GM23338 (cell line): ENCODE measurements at regions not wholly inside any gene's neighbourhood (a gene's known extent, or its start where the extent isn't known, plus 50 kb on each side); places are given as distances from the start of the nearest gene placed in this dataset.

Experiments
- ATAC-seq: fragments of 200-7000 bp; cut with Tn5 transposase; 3 replicates; pipeline ENCODE4 v1.9.1; 2020
- DNase-seq: peaks from one replicate; pipeline ENCODE4 v3.0.0-alpha.2; 2015; ENCODE audit warnings: low spot score
- H2AFZ ChIP-seq: fragments of 200-600 bp; sonication (generic); 2 replicates; pipeline ENCODE4 v1.8.0; 2016; ENCODE audit warnings: antibody characterized with exemption, mild to moderate bottlenecking, moderate library complexity
- H3F3A ChIP-seq: fragments of 200-600 bp; sonication (generic); replicated peaks from 2 replicates; pipeline ENCODE4 v1.8.0; 2017; ENCODE audit warnings: antibody characterized with exemption, mixed run types, low read depth
- H3K27ac ChIP-seq: fragments of 200-600 bp; sonication (generic); 2 replicates; pipeline ENCODE4 v1.6.1; 2016; ENCODE audit warnings: low read depth
- H3K27me3 ChIP-seq: fragments of 200-600 bp; sonication (generic); 2 replicates; pipeline ENCODE4 v1.8.0; 2016; ENCODE audit warnings: mild to moderate bottlenecking, mixed run types, moderate library complexity; ENCODE audit not compliant: insufficient read depth
- H3K36me3 ChIP-seq: fragments of 200-600 bp; sonication (generic); 2 replicates; pipeline ENCODE4 v1.8.0; 2016; ENCODE audit warnings: mild to moderate bottlenecking; ENCODE audit not compliant: insufficient read depth
- H3K4me1 ChIP-seq: fragments of 200-600 bp; sonication (generic); 2 replicates; pipeline ENCODE4 v1.8.0; 2016; ENCODE audit warnings: mild to moderate bottlenecking, moderate library complexity; ENCODE audit not compliant: insufficient read depth
- H3K4me2 ChIP-seq: fragments of 200-600 bp; sonication (generic); 2 replicates; pipeline ENCODE4 v1.7.1; 2017; ENCODE audit warnings: mixed run types
- H3K4me3 ChIP-seq: fragments of 200-600 bp; sonication (generic); 2 replicates; pipeline ENCODE4 v1.6.1; 2016; ENCODE audit warnings: mixed run types
- H3K79me2 ChIP-seq: fragments of 200-600 bp; sonication (generic); replicated peaks from 2 replicates; pipeline ENCODE4 v1.8.0; 2017; ENCODE audit warnings: mild to moderate bottlenecking; ENCODE audit not compliant: insufficient read depth
- H3K9me2 ChIP-seq: fragments of 200-600 bp; sonication (generic); 2 replicates; pipeline ENCODE4 v1.8.0; 2017; ENCODE audit not compliant: insufficient read depth
- H4K20me1 ChIP-seq: fragments of 200-600 bp; sonication (generic); replicated peaks from 2 replicates; pipeline ENCODE4 v1.8.0; 2017; ENCODE audit warnings: mild to moderate bottlenecking; ENCODE audit not compliant: insufficient read depth
- H3K27ac Mint-ChIP-seq: 2 replicates; pipeline ENCODE4 v1.8.0; 2020; ENCODE audit warnings: inconsistent platforms, mild to moderate bottlenecking, moderate library complexity, mixed read lengths
- H3K27me3 Mint-ChIP-seq: 3 replicates; pipeline ENCODE4 v1.8.0; 2022; ENCODE audit warnings: low read depth, mild to moderate bottlenecking, moderate library complexity, mixed read lengths, inconsistent platforms; ENCODE audit not compliant: insufficient read depth, poor library complexity
- H3K36me3 Mint-ChIP-seq: 3 replicates; pipeline ENCODE4 v1.8.0; 2021; ENCODE audit warnings: low read depth, mild to moderate bottlenecking, inconsistent platforms, moderate library complexity, mixed read lengths
- H3K4me1 Mint-ChIP-seq: 3 replicates; pipeline ENCODE4 v1.8.0; 2020; ENCODE audit warnings: mild to moderate bottlenecking, inconsistent platforms, mixed read lengths
- H3K4me3 Mint-ChIP-seq: 3 replicates; pipeline ENCODE4 v1.8.0; 2021; ENCODE audit warnings: moderate library complexity, mild to moderate bottlenecking, inconsistent platforms, mixed read lengths
- H3K9me3 Mint-ChIP-seq: 3 replicates; pipeline ENCODE4 v1.8.0; 2020; ENCODE audit warnings: moderate library complexity, mild to moderate bottlenecking, inconsistent platforms, mixed read lengths
- CTCF ChIP-seq, 2 experiments: fragments of 200-600 bp in 1 of 2; sonication (generic) in 1 of 2; conservative IDR thresholded peaks; 2 replicates each; pipeline versions ENCODE4 v1.5.1 to v1.6.1; 2016 to 2017; ENCODE audit warnings: antibody characterized with exemption in 2 of 2, low read depth in 2 of 2, mild to moderate bottlenecking in 2 of 2, moderate library complexity in 1 of 2
- ETS1 ChIP-seq: IDR thresholded peaks from 2 replicates; pipeline ENCODE4 v1.6.1; 2016; ENCODE audit warnings: antibody characterized with exemption
- JUNB ChIP-seq: IDR thresholded peaks from one replicate; pipeline ENCODE4 v1.6.1; 2016; ENCODE audit warnings: antibody characterized with exemption; ENCODE audit not compliant: unreplicated experiment
- NANOG ChIP-seq: IDR thresholded peaks from 2 replicates; pipeline ENCODE4 v1.6.1; 2016; ENCODE audit warnings: antibody characterized with exemption, borderline replicate concordance
- STAT1 ChIP-seq: IDR thresholded peaks from one replicate; pipeline ENCODE4 v1.6.1; 2016; ENCODE audit warnings: antibody characterized with exemption; ENCODE audit not compliant: unreplicated experiment
- ZNF114 ChIP-seq: fragments of 250-450 bp; sonication (Bioruptor Pico); IDR thresholded peaks from 2 replicates; pipeline ENCODE4 v1.5.0; 2020; ENCODE audit warnings: mild to moderate bottlenecking, moderate library complexity
- ZNF331 ChIP-seq: fragments of 250-450 bp; sonication (Bioruptor Pico); IDR thresholded peaks from 2 replicates; pipeline ENCODE4 v1.5.0; 2020; ENCODE audit warnings: low read depth, mild to moderate bottlenecking, moderate library complexity

GRCh38 chr5:138641547-138642298, 66.5 kb upstream of the HSPA9 start:
- Mint-ChIP-seq H3K4me1 (peaks cover 34% of the 10 kb centered on the region), H3K27me3 (peaks cover 14% of the 10 kb centered on the region), H3K9me3 (no peaks in the 10 kb centered on the region), H3K36me3 (no peaks in the 10 kb centered on the region), H3K27ac (no peak overlapping the region), H3K4me3 (no peak overlapping the region)
- peak overlapping the region; percentile 50 for H2AFZ ChIP-seq
- no peaks in the 10 kb centered on the region for H3K36me3 ChIP-seq
- no peaks in the 10 kb centered on the region for H3K9me2 ChIP-seq
- peaks cover 26% of the 10 kb centered on the region for H3K4me1 ChIP-seq
- no peak overlapping the region for H3K27ac ChIP-seq
- no peaks in the 10 kb centered on the region for H3F3A ChIP-seq
- H3K79me2 ChIP-seq = no peaks in the 10 kb centered on the region
- no peaks in the 10 kb centered on the region for H3K27me3 ChIP-seq
- H3K4me3 ChIP-seq = no peak overlapping the region
- ATAC-seq (peak; percentile 89), DNase-seq (peak; percentile 97)
- TF ChIP-seq JUNB = peak; percentile 21
- TF ChIP-seq STAT1 = no peak
- peak; percentile 92 to 98 for TF ChIP-seq CTCF (conservative IDR thresholded peaks at IDR 0.05; ENCODE audit: low read depth in 2 of 2)
- TF ChIP-seq NANOG = no peak
- TF ChIP-seq ZNF331 (CRISPR knock-in tag) = no peak
- H4K20me1 ChIP-seq = no peaks in the 10 kb centered on the region
- peak overlapping the region; percentile 45; the same call in 1 of the 2 replicates for H3K4me2 ChIP-seq

- H3K9me3 Mint-ChIP-seq = no peaks in the 10 kb centered on the region
- no peaks in the 10 kb centered on the region for H3K36me3 Mint-ChIP-seq
- peaks cover 26% of the 10 kb centered on the region for H3K4me1 ChIP-seq
- H3K4me3 Mint-ChIP-seq = no peak overlapping the region
- H3K27me3 ChIP-seq = no peaks in the 10 kb centered on the region
- peaks cover 34% of the 10 kb centered on the region for H3K4me1 Mint-ChIP-seq
- no peaks in the 10 kb centered on the region for H4K20me1 ChIP-seq
- H3K4me3 ChIP-seq = no peak overlapping the region
- no peak overlapping the region for H3K27ac ChIP-seq
- ATAC-seq (no peak), DNase-seq (no peak)
- no peaks in the 10 kb centered on the region for H3K9me2 ChIP-seq
- TF ChIP-seq NANOG (no peak), ETS1 (no peak), ZNF114 (CRISPR knock-in tag) (no peak)
- peaks cover 12% of the 10 kb centered on the region for H3K27me3 Mint-ChIP-seq
- H3K79me2 ChIP-seq = no peaks in the 10 kb centered on the region
- no peaks in the 10 kb centered on the region for H3F3A ChIP-seq
- H3K27ac Mint-ChIP-seq = no peak overlapping the region
- no peaks in the 10 kb centered on the region for H3K36me3 ChIP-seq
- H3K4me2 ChIP-seq = no peak overlapping the region
- peak overlapping the region; percentile 63 for H2AFZ ChIP-seq
Observed at GRCh38 chr5:138640646-138641254, 65.5 kb upstream of the HSPA9 start.
